Thyroid gland (tissue), 4 donors: ENCODE measurements at regions not wholly inside any gene's neighbourhood (a gene's known extent, or its start where the extent isn't known, plus 50 kb on each side); places are given as distances from the start of the nearest gene placed in this dataset.
"Not testable (repeated sequence)": the region's sequence is repeated elsewhere in the genome, so short reads cannot be mapped to it uniquely, and the experiment has no call there.

Source experiments
- DNase-seq, 2 donors: peaks; one replicate each; pipeline ENCODE4 v3.0.0-alpha.2; 2019
- H3K27ac ChIP-seq, 3 donors: fragments of 200-600 bp; sonication (generic); 1 replicate in 2 of 3; 2 replicates in 1 of 3; pipeline ENCODE4 v1.5.1; 2016 to 2019; ENCODE audit warnings: mild to moderate bottlenecking in 1 of 3, moderate library complexity in 1 of 3
- H3K27me3 ChIP-seq: fragments of 200-600 bp; sonication (generic); one replicate; pipeline ENCODE4 v1.5.1; 2019
- H3K36me3 ChIP-seq, 2 donors: fragments of 200-600 bp; sonication (generic); one replicate each; pipeline ENCODE4 v1.5.1; 2016 to 2019
- H3K4me1 ChIP-seq, 2 donors: fragments of 200-600 bp; sonication (generic); one replicate each; pipeline ENCODE4 v1.5.1; 2017 to 2019
- H3K4me3 ChIP-seq, 3 donors: fragments of 200-600 bp; sonication (generic); replicated peaks in 1 of 3; 1 replicate in 2 of 3; 2 replicates in 1 of 3; pipeline ENCODE4 v1.5.1; 2016; ENCODE audit warnings: mild to moderate bottlenecking in 1 of 3
- H3K9me3 ChIP-seq: fragments of 200-600 bp; sonication (generic); one replicate; pipeline ENCODE4 v1.5.1; 2017
- CTCF ChIP-seq, 6 experiments: fragments of 200-600 bp in 3 of 6; fragments of 450-650 bp in 3 of 6; sonication (generic) in 3 of 6; IDR thresholded peaks; one replicate each; pipeline ENCODE4 v1.5.1; 2016 to 2019; ENCODE audit warnings: antibody characterized with exemption in 6 of 6, mild to moderate bottlenecking in 2 of 6, inconsistent platforms in 1 of 6, moderate library complexity in 1 of 6
- POLR2A ChIP-seq, 2 donors: fragments of 450-650 bp; IDR thresholded peaks; one replicate each; pipeline ENCODE4 v1.6.1; 2017; ENCODE audit warnings: antibody characterized with exemption in 2 of 2, mild to moderate bottlenecking in 2 of 2, moderate library complexity in 1 of 2
- WGBS, 2 donors: methylation state at CpG; one replicate each; pipeline ENCODE4 v1.1.5; 2017; 5-methylcytosine and 5-hydroxymethylcytosine counted together
- intact Hi-C: fragments of 100-400 bp; cut with DNase I; formaldehyde crosslinking; loops from one replicate; pipeline ENCODE4 v1.15.1; 2023

GRCh38 chr3:22443571-22444233 lies 692.7 kb upstream of the ZNF385D start:
- Histone ChIP-seq H3K9me3 (no peaks in the 10 kb centered on the region), H3K27ac (no peak overlapping the region), H3K4me1 (no peaks in the 10 kb centered on the region), H3K4me3 (no peak overlapping the region), H3K27me3 (no peaks in the 10 kb centered on the region), H3K36me3 (no peaks in the 10 kb centered on the region)
- TF ChIP-seq CTCF (IDR thresholded peaks at IDR 0.05) (no peak), POLR2A (IDR thresholded peaks at IDR 0.05) (no peak)
- DNase-seq = no peak
- intact Hi-C loops = no loop called here
- 88% methylated on average over 3 of the region's 3 CpGs for WGBS, 2 donors

GRCh38 chr3:22445336-22445735 lies 694.3 kb upstream of the ZNF385D start:
- H3K4me3 ChIP-seq, H3K9me3 ChIP-seq, H3K36me3 ChIP-seq, H3K27ac ChIP-seq, H3K27me3 ChIP-seq, DNase-seq, H3K4me1 ChIP-seq, intact Hi-C loops: not testable (repeated sequence)
- 77 to 82% methylated on average over 2 of the region's 2 CpGs for WGBS, 2 donors

GRCh38 chr3:22450786-22451400 lies 699.9 kb upstream of the ZNF385D start:
- 65 to 69% methylated on average over 5 of the region's 5 CpGs for WGBS, 2 donors
- intact Hi-C loops = no loop called here
- Histone ChIP-seq H3K36me3 (no peaks in the 10 kb centered on the region), H3K4me3 (no peak overlapping the region), H3K9me3 (no peaks in the 10 kb centered on the region), H3K27ac (no peak overlapping the region), H3K4me1 (no peaks in the 10 kb centered on the region), H3K27me3 (no peaks in the 10 kb centered on the region)
- no peak for DNase-seq
- TF ChIP-seq POLR2A (IDR thresholded peaks at IDR 0.05) (no peak), CTCF (IDR thresholded peaks at IDR 0.05) (no peak)

GRCh38 chr3:22451501-22451900 lies 700.5 kb upstream of the ZNF385D start:
- H3K4me1 ChIP-seq = no peaks in the 10 kb centered on the region
- H3K27ac ChIP-seq = no peak overlapping the region
- no peaks in the 10 kb centered on the region for H3K27me3 ChIP-seq
- TF ChIP-seq POLR2A (IDR thresholded peaks at IDR 0.05) (no peak), CTCF (IDR thresholded peaks at IDR 0.05) (no peak)
- intact Hi-C loops = no loop called here
- H3K4me3 ChIP-seq = no peak overlapping the region
- H3K9me3 ChIP-seq = no peaks in the 10 kb centered on the region
- no peaks in the 10 kb centered on the region for H3K36me3 ChIP-seq
- DNase-seq = no peak
- 54 to 65% methylated on average over 2 of the region's 2 CpGs for WGBS, 2 donors

GRCh38 chr3:22453906-22454535 lies 703.0 kb upstream of the ZNF385D start:
- Histone ChIP-seq H3K36me3 (no peaks in the 10 kb centered on the region), H3K27ac (no peak overlapping the region), H3K27me3 (no peaks in the 10 kb centered on the region), H3K4me3 (no peak overlapping the region), H3K4me1 (no peaks in the 10 kb centered on the region), H3K9me3 (no peaks in the 10 kb centered on the region)
- TF ChIP-seq CTCF (IDR thresholded peaks at IDR 0.05) (no peak), POLR2A (IDR thresholded peaks at IDR 0.05) (no peak)
- intact Hi-C loops = no loop called here
- WGBS, 2 donors = 94 to 97% methylated on average over 1 of the region's 1 CpG
- no peak for DNase-seq
